NCI-H2171 (cell line): ENCODE measurements at regions not wholly inside any gene's neighbourhood (a gene's known extent, or its start where the extent isn't known, plus 50 kb on each side); places are given as distances from the start of the nearest gene placed in this dataset.

ENCODE experiments used
- DNase-seq: peaks from one replicate; lab custom pipeline; 2025; lab: John Stamatoyannopoulos, UW

GRCh38 chr21:16642353-16642752 lies 870.5 kb upstream of the CXADR start:
- DNase-seq, result no peak

GRCh38 chr21:16644685-16645084 lies 868.2 kb upstream of the CXADR start:
- DNase-seq, result no peak

GRCh38 chr21:16650714-16651366 lies 862.0 kb upstream of the CXADR start:
- DNase-seq, result no peak

- DNase-seq, result no peak
Observed at GRCh38 chr21:16651956-16652355, 860.9 kb upstream of the CXADR start.

GRCh38 chr21:16663436-16663835 lies 849.4 kb upstream of the CXADR start:
- no peak for DNase-seq

- DNase-seq, result no peak
Observed at GRCh38 chr21:16667395-16667794, 845.4 kb upstream of the CXADR start.

GRCh38 chr21:16674949-16675348 lies 837.9 kb upstream of the CXADR start:
- no peak for DNase-seq

- no peak for DNase-seq
Observed at GRCh38 chr21:16676391-16676790, 836.5 kb upstream of the CXADR start.

- no peak for DNase-seq
Observed at GRCh38 chr21:16678429-16679160, 834.2 kb upstream of the CXADR start.

- DNase-seq, result no peak
Observed at GRCh38 chr21:16695074-16695473, 817.8 kb upstream of the CXADR start.

GRCh38 chr21:16707274-16707673 lies 805.6 kb upstream of the CXADR start:
- DNase-seq, result no peak

GRCh38 chr21:16708101-16708835 lies 804.6 kb upstream of the CXADR start:
- no peak for DNase-seq

GRCh38 chr21:16709866-16710550 lies 802.8 kb upstream of the CXADR start:
- DNase-seq, result no peak

- no peak for DNase-seq
Observed at GRCh38 chr21:16711757-16712156, 801.1 kb upstream of the CXADR start.

GRCh38 chr21:16713331-16714117 lies 799.3 kb upstream of the CXADR start:
- DNase-seq, result no peak

GRCh38 chr21:16740511-16740910 lies 772.3 kb upstream of the CXADR start:
- DNase-seq, result no peak

- DNase-seq, result no peak
Observed at GRCh38 chr21:16741141-16741665, 771.6 kb upstream of the CXADR start.

GRCh38 chr21:16742131-16742641 lies 770.7 kb upstream of the CXADR start:
- DNase-seq, result no peak

GRCh38 chr21:16742741-16743140 lies 770.1 kb upstream of the CXADR start:
- DNase-seq, result no peak

GRCh38 chr21:16743317-16743716 lies 769.5 kb upstream of the CXADR start:
- no peak for DNase-seq

GRCh38 chr21:16750926-16751325 lies 761.9 kb upstream of the CXADR start:
- no peak for DNase-seq
